Astrocyte (in vitro differentiated cells and primary cell): ENCODE measurements at regions not wholly inside any gene's neighbourhood (a gene's known extent, or its start where the extent isn't known, plus 50 kb on each side); places are given as distances from the start of the nearest gene placed in this dataset.
A peak's percentile ranks its signal among the peaks of the same experiment; 100 is the strongest.

Experiments used
- DNase-seq: peaks from one replicate; pipeline ENCODE4 v3.0.0-alpha.2; 2010; ENCODE audit warnings: low read depth
- FAIRE-seq: peaks from 2 replicates; lab custom pipeline; 2011; peaks lifted over from hg19 to GRCh38; lab: Jason Lieb, UNC
- H2AFZ ChIP-seq: 2 replicates; pipeline ENCODE4 v1.6.0; 2012; ENCODE audit warnings: low read depth, low read length, inconsistent platforms
- H3K27ac ChIP-seq: 2 replicates; pipeline ENCODE4 v1.5.1; 2011; ENCODE audit warnings: low read depth, low read length, inconsistent platforms
- H3K27me3 ChIP-seq: 2 replicates; pipeline ENCODE4 v1.6.0; 2011; ENCODE audit warnings: low read length, inconsistent platforms; ENCODE audit not compliant: insufficient read depth
- H3K36me3 ChIP-seq: 2 replicates; pipeline ENCODE4 v1.5.1; 2011; ENCODE audit warnings: low read length, inconsistent platforms; ENCODE audit not compliant: insufficient read depth
- H3K4me1 ChIP-seq: 2 replicates; pipeline ENCODE4 v1.5.1; 2011; ENCODE audit warnings: low read length, inconsistent platforms; ENCODE audit not compliant: insufficient read depth
- H3K4me2 ChIP-seq: 2 replicates; pipeline ENCODE4 v1.6.0; 2012; ENCODE audit warnings: low read length, inconsistent platforms
- H3K4me3 ChIP-seq: 2 replicates; pipeline ENCODE4 v1.5.1; 2011; ENCODE audit warnings: low read depth, mild to moderate bottlenecking, low read length, inconsistent platforms; ENCODE audit not compliant: insufficient read depth
- H3K79me2 ChIP-seq: 2 replicates; pipeline ENCODE4 v1.6.0; 2012; ENCODE audit warnings: mild to moderate bottlenecking, low read length, inconsistent platforms; ENCODE audit not compliant: insufficient read depth
- H3K9ac ChIP-seq: 2 replicates; pipeline ENCODE4 v1.6.0; 2012; ENCODE audit warnings: mild to moderate bottlenecking, low read length, inconsistent platforms
- H3K9me3 ChIP-seq: 2 replicates; pipeline ENCODE4 v1.5.1; 2012; ENCODE audit warnings: low read depth, mild to moderate bottlenecking, low read length, inconsistent platforms; ENCODE audit not compliant: insufficient read depth
- H4K20me1 ChIP-seq: 2 replicates; pipeline ENCODE4 v1.6.0; 2012; ENCODE audit warnings: low read length, inconsistent platforms; ENCODE audit not compliant: insufficient read depth
- H3K27ac Mint-ChIP-seq: one replicate; pipeline ENCODE4 v1.8.0; 2021; ENCODE audit warnings: mild to moderate bottlenecking, mixed read lengths; ENCODE audit not compliant: unreplicated experiment
- H3K27me3 Mint-ChIP-seq: one replicate; pipeline ENCODE4 v1.8.0; 2021; ENCODE audit warnings: low read depth, mixed read lengths; ENCODE audit not compliant: unreplicated experiment
- H3K36me3 Mint-ChIP-seq: one replicate; pipeline ENCODE4 v1.8.0; 2021; ENCODE audit warnings: low read depth, mixed read lengths; ENCODE audit not compliant: unreplicated experiment
- H3K4me1 Mint-ChIP-seq: one replicate; pipeline ENCODE4 v1.8.0; 2021; ENCODE audit warnings: low read depth, mixed read lengths; ENCODE audit not compliant: unreplicated experiment
- H3K4me3 Mint-ChIP-seq: one replicate; pipeline ENCODE4 v1.8.0; 2021; ENCODE audit warnings: mild to moderate bottlenecking, moderate library complexity, mixed read lengths; ENCODE audit not compliant: unreplicated experiment
- H3K9me3 Mint-ChIP-seq: one replicate; pipeline ENCODE4 v1.8.0; 2021; ENCODE audit warnings: mild to moderate bottlenecking, mixed read lengths; ENCODE audit not compliant: unreplicated experiment
- CTCF ChIP-seq: IDR thresholded peaks from 2 replicates; pipeline ENCODE4 v1.5.1; 2011; ENCODE audit warnings: low read depth, mild to moderate bottlenecking, inconsistent platforms, low read length, moderate library complexity; ENCODE audit not compliant: insufficient read depth
- EZH2 ChIP-seq: IDR thresholded peaks from 2 replicates; pipeline ENCODE4 v1.6.1; 2012; ENCODE audit warnings: mild to moderate bottlenecking, low read length, inconsistent platforms; ENCODE audit not compliant: insufficient read depth

- Mint-ChIP-seq H3K4me1 (no peaks in the 10 kb centered on the region), H3K27me3 (no peaks in the 10 kb centered on the region), H3K9me3 (no peaks in the 10 kb centered on the region), H3K36me3 (no peaks in the 10 kb centered on the region), H3K4me3 (no peak overlapping the region), H3K27ac (no peak overlapping the region)
- H3K9ac ChIP-seq = no peak overlapping the region
- H3K27me3 ChIP-seq = no peaks in the 10 kb centered on the region
- no peaks in the 10 kb centered on the region for H3K9me3 ChIP-seq
- H3K4me2 ChIP-seq = no peak overlapping the region
- no peaks in the 10 kb centered on the region for H3K79me2 ChIP-seq
- no peak overlapping the region for H3K27ac ChIP-seq
- H3K4me1 ChIP-seq = no peaks in the 10 kb centered on the region
- H3K4me3 ChIP-seq = no peak overlapping the region
- FAIRE-seq = no peak
- no peaks in the 10 kb centered on the region for H4K20me1 ChIP-seq
- no peak for DNase-seq
- no peak overlapping the region for H2AFZ ChIP-seq
- no peaks in the 10 kb centered on the region for H3K36me3 ChIP-seq
- no peak for TF ChIP-seq EZH2
- TF ChIP-seq CTCF = no peak
Observed at GRCh38 chr12:20039562-20039961, 328.8 kb upstream of the PDE3A start.

GRCh38 chr12:20040184-20040583 is 328.2 kb upstream of the PDE3A start:
- Histone ChIP-seq H3K36me3 (no peaks in the 10 kb centered on the region), H3K9ac (no peak overlapping the region), H3K27me3 (no peaks in the 10 kb centered on the region), H3K4me2 (no peak overlapping the region), H3K4me3 (no peak overlapping the region), H3K79me2 (no peaks in the 10 kb centered on the region), H4K20me1 (no peaks in the 10 kb centered on the region), H3K4me1 (no peaks in the 10 kb centered on the region), H3K27ac (no peak overlapping the region), H3K9me3 (no peaks in the 10 kb centered on the region), H2AFZ (no peak overlapping the region)
- TF ChIP-seq EZH2 (no peak), CTCF (no peak)
- no peak for FAIRE-seq
- DNase-seq = no peak
- Mint-ChIP-seq H3K27ac (no peak overlapping the region), H3K4me3 (no peak overlapping the region), H3K36me3 (no peaks in the 10 kb centered on the region), H3K9me3 (no peaks in the 10 kb centered on the region), H3K27me3 (no peaks in the 10 kb centered on the region), H3K4me1 (no peaks in the 10 kb centered on the region)

GRCh38 chr12:20040831-20041230 is 327.5 kb upstream of the PDE3A start:
- Mint-ChIP-seq H3K9me3 (no peaks in the 10 kb centered on the region), H3K4me3 (no peak overlapping the region), H3K27ac (no peak overlapping the region), H3K27me3 (no peaks in the 10 kb centered on the region), H3K4me1 (no peaks in the 10 kb centered on the region), H3K36me3 (no peaks in the 10 kb centered on the region)
- Histone ChIP-seq H3K27me3 (no peaks in the 10 kb centered on the region), H3K4me1 (no peaks in the 10 kb centered on the region), H3K79me2 (no peaks in the 10 kb centered on the region), H3K9me3 (no peaks in the 10 kb centered on the region), H3K4me2 (no peak overlapping the region), H3K4me3 (no peak overlapping the region), H3K9ac (no peak overlapping the region), H2AFZ (no peak overlapping the region), H3K27ac (no peak overlapping the region), H4K20me1 (no peaks in the 10 kb centered on the region), H3K36me3 (no peaks in the 10 kb centered on the region)
- FAIRE-seq (no peak), DNase-seq (peak; percentile 7)
- TF ChIP-seq CTCF (no peak), EZH2 (no peak)
